ENCODE measurements at regions not wholly inside any gene's neighbourhood (a gene's known extent, or its start where the extent isn't known, plus 50 kb on each side); places are given as distances from the start of the nearest gene placed in this dataset.

GRCh38 chr4:145345401-145345800 lies 136.3 kb upstream of the SMAD1 start:
- Histone ChIP-seq H3K27me3 (replicated peaks in 1 of 7) (no peaks in the 10 kb centered on the region), H3K4me1 (peaks cover 0 to 8% (median 0%) of the 10 kb centered on the region in 6 donors), H3K27ac (no peak overlapping the region), H3K36me3 (no peaks in the 10 kb centered on the region), H3K9me3 (no peaks in the 10 kb centered on the region), H3K4me3 (no peak overlapping the region)
- no peak for DNase-seq
- intact Hi-C loops (cut with DNase I; ENCODE audit: low total_unique reads) = no loop called here
- no peak for TF ChIP-seq POLR2AphosphoS5 (IDR thresholded peaks at IDR 0.05)
- no peak for TF ChIP-seq POLR2A (IDR thresholded peaks at IDR 0.05)
- TF ChIP-seq CTCF (IDR thresholded peaks at IDR 0.05 in 8 of 11, conservative IDR thresholded peaks at IDR 0.05 in 3 of 11) = no peak

DNA sequence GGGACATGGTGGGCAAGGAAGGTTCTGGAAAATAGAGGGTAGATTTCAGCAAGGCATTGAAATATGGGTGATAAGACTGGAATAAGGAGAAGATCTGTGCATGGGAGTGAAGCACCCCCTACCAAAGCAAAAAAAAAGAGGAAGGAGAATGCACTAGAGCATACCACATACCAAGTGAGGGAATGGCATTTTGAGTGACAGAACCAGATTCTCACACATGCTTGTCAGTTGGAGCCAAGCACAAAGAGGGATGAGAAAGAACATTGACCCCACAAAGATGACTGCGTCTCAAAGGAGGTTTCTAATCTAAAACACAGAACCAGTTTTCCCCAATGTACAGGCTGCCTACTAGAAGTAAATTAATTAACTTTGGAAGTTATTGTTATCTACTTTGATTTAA lies 140.3 kb upstream of the SMAD1 start:
- H3K27ac ChIP-seq = no peak overlapping the region
- intact Hi-C loops (cut with DNase I; ENCODE audit: low total_unique reads) = loop anchor here (5.0 kb wide), 1 partner anchor 136 kb away; no protein-coding TSS in a partner anchor
- 67 to 87% (median 83%) methylated on average over 1 of the region's 1 CpG for WGBS, 5 donors

DNA sequence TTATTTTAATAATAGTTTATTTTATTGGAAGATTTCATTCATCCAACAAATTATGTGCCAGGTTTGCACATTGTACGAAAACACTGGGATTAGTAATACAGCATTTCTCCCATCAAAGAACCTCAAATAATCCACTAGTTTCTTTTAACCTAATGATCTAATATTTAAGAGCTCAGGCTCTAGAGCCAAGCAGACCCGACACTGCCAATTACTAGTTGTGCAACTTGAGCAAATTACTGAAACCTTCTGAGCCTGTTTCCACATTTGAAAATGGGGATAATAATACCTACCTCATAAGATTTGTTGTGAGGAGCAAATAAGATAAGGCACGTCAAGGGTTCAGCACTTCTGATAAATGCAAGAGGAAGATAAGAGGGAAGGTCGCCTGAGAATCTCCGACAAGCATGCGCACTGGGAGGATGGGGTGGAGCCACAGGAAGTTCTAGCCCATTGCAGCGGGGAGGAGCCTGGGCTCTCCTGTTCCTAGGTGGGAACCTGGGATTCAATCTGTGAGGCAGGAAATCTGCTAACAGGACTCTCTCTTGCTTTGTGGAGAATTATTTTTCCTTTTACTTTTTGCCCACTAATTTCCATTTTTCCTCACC lies 141.5 kb upstream of the SMAD1 start:
- Histone ChIP-seq H3K36me3 (no peaks in the 10 kb centered on the region), H3K4me1 (no peaks in the 10 kb centered on the region), H3K27me3 (replicated peaks in 1 of 7) (no peaks in the 10 kb centered on the region), H3K4me3 (no peak overlapping the region), H3K27ac (no peak overlapping the region), H3K9me3 (no peaks in the 10 kb centered on the region)
- intact Hi-C loops (cut with DNase I; ENCODE audit: low total_unique reads) = loop anchor here (5.0 kb wide), 1 partner anchor 137 kb away; no protein-coding TSS in a partner anchor
- 78 to 90% (median 86%) methylated on average over 7 of the region's 7 CpGs for WGBS, 5 donors
- no peak for DNase-seq
- TF ChIP-seq POLR2AphosphoS5 (IDR thresholded peaks at IDR 0.05) (no peak), CTCF (IDR thresholded peaks at IDR 0.05 in 8 of 11, conservative IDR thresholded peaks at IDR 0.05 in 3 of 11) (no peak), POLR2A (IDR thresholded peaks at IDR 0.05) (no peak)

More for the DNA sequence above, 140.3 kb upstream of the SMAD1 start:
- no peak overlapping the region for H3K4me3 ChIP-seq
- TF ChIP-seq POLR2A (IDR thresholded peaks at IDR 0.05) (no peak), CTCF (IDR thresholded peaks at IDR 0.05 in 8 of 11, conservative IDR thresholded peaks at IDR 0.05 in 3 of 11) (no peak), POLR2AphosphoS5 (IDR thresholded peaks at IDR 0.05) (no peak)
- no peak for DNase-seq
- H3K27me3 ChIP-seq (replicated peaks in 1 of 7) = no peaks in the 10 kb centered on the region
- H3K4me1 ChIP-seq = no peaks in the 10 kb centered on the region
- H3K9me3 ChIP-seq = no peaks in the 10 kb centered on the region
- no peaks in the 10 kb centered on the region for H3K36me3 ChIP-seq

- Histone ChIP-seq H3K36me3 (no peaks in the 10 kb centered on the region), H3K4me1 (no peaks in the 10 kb centered on the region), H3K27me3 (replicated peaks in 1 of 7) (no peaks in the 10 kb centered on the region), H3K27ac (no peak overlapping the region), H3K9me3 (no peaks in the 10 kb centered on the region), H3K4me3 (no peak overlapping the region)
- DNase-seq = no peak
- intact Hi-C loops (cut with DNase I; ENCODE audit: low total_unique reads) = no loop called here
- TF ChIP-seq POLR2AphosphoS5 (IDR thresholded peaks at IDR 0.05) = no peak
- WGBS, 5 donors = 80 to 91% (median 87%) methylated on average over 3 of the region's 3 CpGs
These were observed 142.5 kb upstream of the SMAD1 start for GRCh38 chr4:145339075-145339725.
